Naive B cell (primary cell): ENCODE measurements at regions not wholly inside any gene's neighbourhood (a gene's known extent, or its start where the extent isn't known, plus 50 kb on each side); places are given as distances from the start of the nearest gene placed in this dataset.

Source experiments
- ATAC-seq, 2 donors: fragments of 150-1000 bp; cut with Tn5 transposase; 2 replicates each; pipeline ENCODE4 v1.10.0; 2021; ENCODE audit warnings: low read depth in 2 of 2, mild to moderate bottlenecking in 2 of 2, moderate library complexity in 2 of 2
- DNase-seq: peaks from one replicate; pipeline ENCODE4 v3.0.0; 2022
- H3K27ac Mint-ChIP-seq, 6 donors: one replicate each; pipeline ENCODE4 v1.8.0; 2020 to 2022; ENCODE audit warnings: mild to moderate bottlenecking in 6 of 6, mixed read lengths in 6 of 6, moderate library complexity in 5 of 6, inconsistent platforms in 2 of 6
- H3K27me3 Mint-ChIP-seq, 3 donors: one replicate each; pipeline ENCODE4 v1.8.0; 2021 to 2022; ENCODE audit warnings: mixed read lengths in 3 of 3, mild to moderate bottlenecking in 1 of 3
- H3K36me3 Mint-ChIP-seq, 2 donors: one replicate each; pipeline ENCODE4 v1.8.0; 2020 to 2022; ENCODE audit warnings: mixed read lengths in 2 of 2, inconsistent platforms in 1 of 2, mild to moderate bottlenecking in 1 of 2
- H3K4me1 Mint-ChIP-seq, 3 donors: one replicate each; pipeline ENCODE4 v1.8.0; 2020 to 2022; ENCODE audit warnings: mixed read lengths in 3 of 3, inconsistent platforms in 1 of 3, mild to moderate bottlenecking in 1 of 3, moderate library complexity in 1 of 3
- H3K4me3 Mint-ChIP-seq, 8 donors: one replicate each; pipeline ENCODE4 v1.8.0; 2020 to 2022; ENCODE audit warnings: mild to moderate bottlenecking in 8 of 8, mixed read lengths in 8 of 8, moderate library complexity in 8 of 8, inconsistent platforms in 2 of 8
- H3K9me3 Mint-ChIP-seq, 7 donors: one replicate each; pipeline ENCODE4 v1.8.0; 2020 to 2022; ENCODE audit warnings: mixed read lengths in 7 of 7, mild to moderate bottlenecking in 5 of 7, inconsistent platforms in 2 of 7, moderate library complexity in 1 of 7

DNA sequence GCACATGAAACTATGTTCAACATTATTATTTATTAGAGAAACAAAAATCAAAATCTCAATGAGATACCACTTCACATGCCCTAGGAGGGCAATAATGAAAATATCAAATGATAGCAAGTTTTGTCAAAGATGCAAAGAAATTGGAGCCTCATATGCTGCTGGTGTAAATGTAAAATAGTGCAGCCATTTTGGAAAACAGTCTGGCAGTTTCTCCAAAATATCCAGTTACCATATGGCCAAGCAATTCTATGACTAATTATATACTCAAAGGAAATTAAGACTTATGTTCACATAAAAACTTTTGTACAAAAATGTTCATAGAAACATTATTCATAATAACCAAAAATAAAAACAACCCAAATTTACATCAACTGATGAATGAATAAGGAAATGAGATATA is 313.6 kb upstream of the LMO3 start:
- no peak overlapping the region for H3K4me3 Mint-ChIP-seq
- no peaks in the 10 kb centered on the region for H3K36me3 Mint-ChIP-seq
- no peak overlapping the region for H3K27ac Mint-ChIP-seq
- no peaks in the 10 kb centered on the region for H3K4me1 Mint-ChIP-seq
- no peak for DNase-seq
- H3K27me3 Mint-ChIP-seq, result no peaks in the 10 kb centered on the region
- ATAC-seq, result no peak
- peaks cover 4 to 60% (median 12%) of the 10 kb centered on the region in 7 donors for H3K9me3 Mint-ChIP-seq

DNA sequence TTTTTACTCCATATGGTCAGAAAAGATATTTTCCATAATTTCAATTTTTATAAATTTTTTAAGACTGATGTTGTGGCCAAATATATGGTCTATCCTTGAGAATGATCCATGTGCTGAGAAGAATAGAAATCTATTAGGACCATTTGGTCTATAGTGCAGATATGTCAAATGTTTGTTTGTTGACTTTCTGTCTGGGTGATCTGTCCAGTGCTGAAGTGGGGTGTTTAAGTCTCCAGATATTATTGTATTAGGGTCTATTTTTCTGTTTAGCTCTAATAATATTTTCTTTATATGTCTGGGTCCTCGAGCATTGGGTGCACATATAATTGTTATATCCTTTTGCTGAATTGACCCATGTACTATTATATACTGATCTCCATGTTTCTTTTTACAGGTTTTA is 308.9 kb upstream of the LMO3 start:
- Mint-ChIP-seq H3K36me3 (no peaks in the 10 kb centered on the region), H3K9me3 (peaks cover 2 to 34% (median 10%) of the 10 kb centered on the region in 7 donors), H3K27me3 (no peaks in the 10 kb centered on the region), H3K4me3 (no peak overlapping the region), H3K27ac (no peak overlapping the region), H3K4me1 (no peaks in the 10 kb centered on the region)
- DNase-seq (no peak), ATAC-seq (no peak)

DNA sequence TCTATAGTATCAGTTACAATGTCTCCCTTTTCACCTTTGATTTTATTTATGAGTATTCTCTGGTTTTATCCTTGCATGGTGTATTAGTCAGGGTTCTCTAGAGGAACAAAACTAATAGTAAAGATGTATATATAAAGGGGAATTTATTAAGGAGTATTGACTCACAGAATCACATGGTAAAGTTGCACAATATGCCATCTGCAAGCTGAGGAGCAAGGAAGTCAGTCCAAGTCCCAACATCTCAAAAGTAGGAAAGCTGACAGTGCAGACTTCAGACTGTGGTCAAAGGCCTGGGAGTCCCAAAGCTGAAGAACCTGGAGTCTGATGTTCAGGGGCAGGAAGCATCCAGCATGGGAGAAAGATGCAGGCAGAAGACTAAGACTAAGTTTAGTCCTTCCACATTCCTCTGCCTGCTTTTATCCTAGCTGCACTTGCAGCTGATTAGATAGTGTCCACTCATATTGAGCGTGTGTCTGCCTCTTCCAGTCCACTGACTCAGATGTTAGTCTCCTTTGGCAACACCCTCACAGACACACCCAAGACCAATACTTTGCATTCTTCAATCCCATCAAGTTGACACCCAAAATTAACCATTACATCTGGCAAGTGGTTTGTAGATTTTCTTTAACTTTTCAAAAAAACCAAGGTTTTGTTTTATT is 308.0 kb upstream of the LMO3 start:
- no peak for ATAC-seq
- no peaks in the 10 kb centered on the region for H3K36me3 Mint-ChIP-seq
- H3K27ac Mint-ChIP-seq, result no peak overlapping the region
- no peaks in the 10 kb centered on the region for H3K4me1 Mint-ChIP-seq
- H3K27me3 Mint-ChIP-seq, result no peaks in the 10 kb centered on the region
- H3K4me3 Mint-ChIP-seq, result no peak overlapping the region
- DNase-seq, result no peak
- peaks cover 0 to 31% (median 8%) of the 10 kb centered on the region in 7 donors for H3K9me3 Mint-ChIP-seq

DNA sequence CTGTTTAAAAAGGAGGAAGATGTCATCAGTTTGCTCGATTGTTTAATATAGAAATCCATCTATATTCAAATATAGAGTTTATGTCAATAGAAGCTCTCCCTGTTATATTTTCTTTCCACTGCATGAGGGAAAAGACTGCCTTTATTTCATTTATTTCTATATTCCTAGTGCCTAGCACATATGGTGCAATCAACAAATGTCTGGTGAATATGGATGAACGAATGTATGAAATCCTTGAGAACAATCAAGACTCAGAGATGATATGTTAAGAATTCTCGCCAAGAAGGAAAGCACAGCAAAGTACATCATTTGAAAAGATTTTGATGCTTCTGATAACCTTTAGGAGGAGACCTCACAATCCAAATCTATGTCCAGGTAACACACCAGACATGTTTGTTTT is 296.0 kb upstream of the LMO3 start:
- Mint-ChIP-seq H3K27ac (no peak overlapping the region), H3K27me3 (no peaks in the 10 kb centered on the region), H3K36me3 (no peaks in the 10 kb centered on the region), H3K9me3 (peaks cover 0 to 11% (median 5%) of the 10 kb centered on the region in 7 donors), H3K4me1 (no peaks in the 10 kb centered on the region), H3K4me3 (no peak overlapping the region)
- no peak for ATAC-seq
- DNase-seq, result no peak

DNA sequence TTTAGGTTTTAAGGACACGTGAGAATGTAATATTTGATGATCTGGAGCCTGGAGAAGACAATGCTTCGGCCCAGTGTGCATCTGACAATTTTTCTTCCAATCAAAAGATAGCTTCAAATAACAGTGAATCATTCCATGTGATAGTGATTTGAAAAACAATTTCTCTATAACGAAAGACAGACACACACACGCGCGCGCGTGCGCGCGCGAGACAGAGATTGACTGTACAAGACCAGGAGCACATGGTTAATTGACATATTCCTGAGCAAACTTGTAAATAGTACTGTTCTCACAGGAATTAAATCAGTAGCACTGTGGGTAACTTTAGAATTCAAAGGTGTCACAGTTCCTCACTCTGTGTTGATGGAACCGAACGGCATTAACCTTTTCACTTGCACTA is 287.5 kb upstream of the LMO3 start:
- no peaks in the 10 kb centered on the region for H3K4me1 Mint-ChIP-seq
- ATAC-seq (no peak), DNase-seq (no peak)
- peaks cover 0 to 8% of the 10 kb centered on the region in 2 donors for H3K36me3 Mint-ChIP-seq
- H3K27me3 Mint-ChIP-seq, result no peaks in the 10 kb centered on the region
- H3K27ac Mint-ChIP-seq, result no peak overlapping the region
- H3K9me3 Mint-ChIP-seq, result peaks cover 3 to 20% (median 8%) of the 10 kb centered on the region in 7 donors
- H3K4me3 Mint-ChIP-seq, result no peak overlapping the region

DNA sequence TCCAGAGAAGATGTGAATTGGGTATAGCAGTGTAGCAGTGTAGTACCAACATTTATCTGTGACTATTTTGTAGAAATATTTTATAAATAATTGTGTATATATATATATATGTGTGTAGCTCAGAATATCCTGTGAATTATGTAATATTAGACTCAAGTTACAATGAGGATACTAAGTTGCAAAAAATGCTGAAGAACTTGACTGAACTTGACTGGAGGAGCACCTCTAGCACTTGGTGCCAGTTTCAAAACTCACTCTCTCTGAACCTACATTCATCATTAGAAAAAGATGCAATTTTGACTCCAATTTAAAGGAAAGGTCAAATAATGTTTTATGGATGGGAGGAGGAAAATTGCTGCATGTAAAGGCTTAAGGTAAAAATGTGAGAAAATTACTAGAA is 285.7 kb upstream of the LMO3 start:
- Mint-ChIP-seq H3K36me3 (peaks cover 0 to 8% of the 10 kb centered on the region in 2 donors), H3K9me3 (peaks cover 3 to 29% (median 12%) of the 10 kb centered on the region in 7 donors), H3K4me3 (no peak overlapping the region), H3K27me3 (no peaks in the 10 kb centered on the region), H3K4me1 (no peaks in the 10 kb centered on the region), H3K27ac (no peak overlapping the region)
- DNase-seq (no peak), ATAC-seq (no peak)

DNA sequence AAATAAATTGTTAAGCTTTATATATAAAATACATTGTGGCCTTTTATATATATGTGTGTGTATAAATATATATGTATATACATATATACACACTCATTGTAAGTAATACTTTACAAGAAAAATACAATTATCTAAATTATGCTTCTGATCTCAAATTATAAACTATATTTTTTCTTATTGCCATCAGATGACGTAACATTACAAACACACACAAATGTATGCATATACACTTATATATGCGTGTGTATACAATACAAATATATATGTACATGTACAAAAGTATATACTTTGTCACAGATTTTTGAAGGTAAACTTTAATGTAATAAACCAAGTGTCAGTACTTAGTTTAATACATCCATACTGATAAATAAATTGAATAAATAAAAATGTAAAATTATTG is 278.9 kb upstream of the LMO3 start:
- Mint-ChIP-seq H3K27me3 (no peaks in the 10 kb centered on the region), H3K27ac (no peak overlapping the region), H3K4me1 (no peaks in the 10 kb centered on the region), H3K4me3 (no peak overlapping the region), H3K36me3 (peaks cover 0 to 8% of the 10 kb centered on the region in 2 donors), H3K9me3 (peaks cover 3 to 23% (median 9%) of the 10 kb centered on the region in 7 donors)
- ATAC-seq, result no peak
- no peak for DNase-seq

DNA sequence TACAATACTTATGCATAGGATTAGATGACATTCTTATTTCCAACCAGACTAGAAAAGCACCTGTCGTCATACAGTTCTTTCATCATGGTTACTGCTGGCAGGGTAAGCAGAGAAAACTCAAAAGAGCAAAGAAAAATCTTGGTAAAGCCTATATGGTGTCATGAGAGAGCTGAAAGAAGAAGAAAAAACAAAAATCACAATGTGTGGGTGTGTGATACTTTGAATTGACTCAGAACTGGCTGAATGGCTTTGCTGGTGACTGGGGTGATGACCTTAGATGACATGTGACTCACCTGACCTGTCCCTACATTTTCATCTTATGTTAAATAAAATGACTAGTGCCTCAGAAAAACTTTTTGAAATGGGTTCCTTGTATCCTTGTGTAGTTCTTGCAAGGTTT is 278.1 kb upstream of the LMO3 start:
- H3K4me1 Mint-ChIP-seq, result no peaks in the 10 kb centered on the region
- ATAC-seq (no peak), DNase-seq (no peak)
- no peaks in the 10 kb centered on the region for H3K27me3 Mint-ChIP-seq
- H3K27ac Mint-ChIP-seq, result no peak overlapping the region
- H3K36me3 Mint-ChIP-seq, result peaks cover 0 to 4% of the 10 kb centered on the region in 2 donors
- H3K9me3 Mint-ChIP-seq, result peaks cover 0 to 15% (median 7%) of the 10 kb centered on the region in 7 donors
- no peak overlapping the region for H3K4me3 Mint-ChIP-seq

DNA sequence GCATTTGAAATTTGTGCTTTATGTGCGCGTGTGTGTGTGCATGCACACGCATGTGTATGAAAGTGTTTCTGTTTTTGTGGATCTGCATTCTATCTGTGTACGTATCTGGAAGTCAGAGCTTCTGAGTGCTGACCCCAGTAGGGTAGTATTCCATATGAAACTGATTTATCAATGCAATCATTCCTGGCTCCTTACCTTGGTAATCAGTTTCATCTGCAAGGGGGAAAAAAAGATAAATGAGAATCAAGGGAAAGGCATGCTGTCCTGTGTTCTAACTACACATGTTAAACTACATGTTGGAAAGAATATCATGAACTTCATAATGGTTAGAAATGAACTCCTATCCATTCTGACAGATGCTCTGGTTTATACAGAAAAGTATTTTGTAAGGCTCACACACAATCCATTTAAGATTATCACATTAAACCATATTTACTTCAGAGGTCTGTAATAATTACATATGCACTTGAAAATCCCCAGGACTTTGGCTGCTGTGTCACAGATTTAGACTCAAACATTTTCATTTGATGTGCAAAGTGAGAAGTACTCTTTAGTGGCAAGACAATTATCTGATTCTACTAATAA is 276.1 kb upstream of the LMO3 start:
- no peaks in the 10 kb centered on the region for H3K36me3 Mint-ChIP-seq
- no peak overlapping the region for H3K4me3 Mint-ChIP-seq
- DNase-seq, result no peak
- no peaks in the 10 kb centered on the region for H3K27me3 Mint-ChIP-seq
- no peak for ATAC-seq
- H3K27ac Mint-ChIP-seq, result no peak overlapping the region
- no peaks in the 10 kb centered on the region for H3K4me1 Mint-ChIP-seq
- H3K9me3 Mint-ChIP-seq, result no peaks in the 10 kb centered on the region

DNA sequence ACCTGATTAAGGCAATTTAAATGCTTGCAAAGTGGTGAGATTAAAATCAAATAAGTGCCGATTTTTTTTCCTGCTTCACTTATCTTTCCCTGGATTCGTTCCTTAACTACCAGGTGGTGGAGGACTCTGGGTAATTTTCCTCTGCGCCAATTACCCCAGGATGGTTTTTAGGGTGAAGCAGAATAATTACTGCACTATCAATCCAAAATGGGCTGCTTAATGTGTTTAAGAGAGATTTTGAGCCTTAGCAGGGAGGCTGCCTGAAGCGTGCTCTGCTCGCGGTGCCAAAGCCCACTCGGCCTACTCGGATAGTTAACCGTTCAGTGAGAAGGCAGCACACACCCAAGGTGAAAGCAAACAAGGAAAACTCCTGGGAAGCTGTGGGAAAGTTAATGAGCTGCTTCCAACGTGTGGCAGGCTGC is 274.9 kb upstream of the LMO3 start:
- no peak overlapping the region for H3K27ac Mint-ChIP-seq
- no peak overlapping the region for H3K4me3 Mint-ChIP-seq
- DNase-seq (no peak), ATAC-seq (no peak)
- H3K27me3 Mint-ChIP-seq, result no peaks in the 10 kb centered on the region
- H3K9me3 Mint-ChIP-seq, result peaks cover 0 to 4% (median 0%) of the 10 kb centered on the region in 7 donors
- H3K4me1 Mint-ChIP-seq, result no peaks in the 10 kb centered on the region
- no peaks in the 10 kb centered on the region for H3K36me3 Mint-ChIP-seq

DNA sequence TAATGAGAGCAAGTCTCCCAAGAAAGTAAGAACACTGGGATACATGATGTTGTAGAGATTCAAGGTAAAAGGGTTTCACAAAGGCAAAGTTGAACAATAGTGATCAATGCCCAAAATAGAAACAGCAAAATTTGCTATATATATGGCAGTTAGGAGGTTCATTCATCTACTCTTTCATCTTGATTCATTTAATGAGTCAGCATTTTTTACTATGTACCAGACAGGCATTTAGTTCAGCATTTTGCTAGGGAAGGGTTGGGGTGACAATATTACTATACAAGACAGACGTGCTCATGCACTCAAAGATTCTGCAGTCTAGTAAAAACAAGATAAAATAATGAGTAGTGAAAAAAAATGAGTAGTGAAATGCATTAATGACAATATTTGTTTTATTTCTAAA is 264.9 kb upstream of the LMO3 start:
- ATAC-seq, result no peak
- no peak overlapping the region for H3K27ac Mint-ChIP-seq

DNA sequence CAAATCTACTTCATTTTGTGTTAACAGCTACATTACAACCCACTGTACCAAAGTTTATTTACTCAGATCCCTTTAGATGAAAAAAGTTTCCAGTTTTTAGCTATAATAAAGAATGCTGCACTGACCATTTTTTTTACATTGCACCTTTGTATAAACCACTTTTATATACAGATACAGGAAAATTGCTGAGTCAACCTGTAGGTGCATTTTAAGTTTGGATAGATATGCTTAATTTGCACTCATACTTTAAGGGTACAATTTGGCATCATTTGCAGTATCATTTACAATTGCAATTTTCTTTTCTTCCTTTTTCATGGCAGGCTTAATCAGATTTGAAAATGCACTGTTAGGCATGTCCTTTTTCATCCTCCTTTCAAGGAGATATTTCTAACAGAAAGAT is 257.8 kb upstream of the LMO3 start:
- Mint-ChIP-seq H3K9me3 (peaks cover 0 to 4% (median 0%) of the 10 kb centered on the region in 7 donors), H3K4me1 (no peaks in the 10 kb centered on the region), H3K27me3 (no peaks in the 10 kb centered on the region), H3K27ac (no peak overlapping the region), H3K36me3 (no peaks in the 10 kb centered on the region), H3K4me3 (no peak overlapping the region)
- ATAC-seq (no peak), DNase-seq (no peak)

More for the DNA sequence above, 264.9 kb upstream of the LMO3 start:
- Mint-ChIP-seq H3K4me1 (no peaks in the 10 kb centered on the region), H3K9me3 (peaks cover 0 to 6% (median 2%) of the 10 kb centered on the region in 7 donors), H3K36me3 (no peaks in the 10 kb centered on the region), H3K4me3 (no peak overlapping the region), H3K27me3 (no peaks in the 10 kb centered on the region)
- no peak for DNase-seq

DNA sequence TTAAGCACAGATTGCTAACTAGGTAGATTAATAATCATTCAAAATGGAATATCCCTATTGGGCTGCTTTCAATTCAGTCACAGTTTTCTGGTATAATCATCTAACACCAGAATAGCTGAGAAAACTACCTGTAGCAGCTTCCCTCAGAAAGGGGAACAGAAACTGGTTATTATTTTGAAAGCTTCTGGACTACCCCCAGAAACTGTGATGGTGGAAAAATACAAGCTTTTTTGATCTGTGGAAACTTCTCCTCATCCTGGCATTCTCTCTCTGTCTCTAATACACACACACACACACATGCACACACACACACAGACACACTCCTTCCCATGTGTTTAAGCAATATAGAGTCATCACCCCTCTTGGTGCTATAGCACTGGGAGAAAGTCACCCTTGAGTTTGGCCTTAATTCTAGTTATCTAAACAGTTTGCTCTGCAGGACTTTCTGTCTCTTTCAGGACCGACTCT is 251.5 kb upstream of the LMO3 start:
- H3K27me3 Mint-ChIP-seq, result no peaks in the 10 kb centered on the region
- DNase-seq, result no peak
- no peak overlapping the region for H3K4me3 Mint-ChIP-seq
- ATAC-seq, result no peak
- no peak overlapping the region for H3K27ac Mint-ChIP-seq
- peaks cover 0 to 3% (median 0%) of the 10 kb centered on the region in 3 donors for H3K4me1 Mint-ChIP-seq
- H3K9me3 Mint-ChIP-seq, result peaks cover 0 to 4% (median 0%) of the 10 kb centered on the region in 7 donors
- H3K36me3 Mint-ChIP-seq, result no peaks in the 10 kb centered on the region

DNA sequence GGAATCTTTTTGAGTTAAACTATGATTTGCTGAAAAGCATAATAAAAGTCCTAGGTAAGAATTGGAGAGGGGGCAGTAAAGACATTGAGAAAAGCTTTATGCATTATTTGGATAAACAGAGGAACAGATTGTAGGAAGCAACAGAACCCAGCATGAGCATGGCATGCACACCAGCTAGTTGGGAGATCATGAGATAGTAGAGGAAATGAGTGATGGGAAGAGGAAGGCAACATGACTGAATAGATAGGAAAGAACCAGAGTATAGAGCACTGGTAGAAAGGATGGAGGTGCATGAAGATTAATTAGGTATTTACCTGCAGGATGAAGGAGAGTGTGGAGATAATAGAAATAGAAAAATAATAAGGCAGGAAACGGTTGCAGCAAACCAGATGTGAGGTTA is 248.5 kb upstream of the LMO3 start:
- DNase-seq (no peak), ATAC-seq (no peak)
- no peaks in the 10 kb centered on the region for H3K36me3 Mint-ChIP-seq
- no peak overlapping the region for H3K27ac Mint-ChIP-seq
- H3K4me3 Mint-ChIP-seq, result no peak overlapping the region
- H3K27me3 Mint-ChIP-seq, result no peaks in the 10 kb centered on the region
- H3K9me3 Mint-ChIP-seq, result peaks cover 0 to 4% (median 0%) of the 10 kb centered on the region in 7 donors
- peaks cover 0 to 3% (median 0%) of the 10 kb centered on the region in 3 donors for H3K4me1 Mint-ChIP-seq
